PFSK-1 (cell line): ENCODE measurements at regions not wholly inside any gene's neighbourhood (a gene's known extent, or its start where the extent isn't known, plus 50 kb on each side); places are given as distances from the start of the nearest gene placed in this dataset.

Source experiments
- POLR2AphosphoS5 ChIP-seq: IDR thresholded peaks from 2 replicates; pipeline ENCODE4 v1.6.1; 2012; ENCODE audit warnings: low read depth, mild to moderate bottlenecking, control low read depth, low read length, moderate library complexity
- TF ChIP-seq, protein P1 (sequence below), 2 experiments: IDR thresholded peaks; 2 replicates each; pipeline versions ENCODE4 v1.6.1 to v1.8.0; 2011 to 2012; ENCODE audit warnings: low read depth in 2 of 2, low read length in 2 of 2, control low read depth in 1 of 2, inconsistent platforms in 1 of 2, mild to moderate bottlenecking in 1 of 2, moderate library complexity in 1 of 2; ENCODE audit not compliant: insufficient read depth in 1 of 2

GRCh38 chr4:23207059-23207458, 514.3 kb downstream of the GBA3 start:
- no peak for TF ChIP-seq POLR2AphosphoS5
- TF ChIP-seq, protein P1, sequence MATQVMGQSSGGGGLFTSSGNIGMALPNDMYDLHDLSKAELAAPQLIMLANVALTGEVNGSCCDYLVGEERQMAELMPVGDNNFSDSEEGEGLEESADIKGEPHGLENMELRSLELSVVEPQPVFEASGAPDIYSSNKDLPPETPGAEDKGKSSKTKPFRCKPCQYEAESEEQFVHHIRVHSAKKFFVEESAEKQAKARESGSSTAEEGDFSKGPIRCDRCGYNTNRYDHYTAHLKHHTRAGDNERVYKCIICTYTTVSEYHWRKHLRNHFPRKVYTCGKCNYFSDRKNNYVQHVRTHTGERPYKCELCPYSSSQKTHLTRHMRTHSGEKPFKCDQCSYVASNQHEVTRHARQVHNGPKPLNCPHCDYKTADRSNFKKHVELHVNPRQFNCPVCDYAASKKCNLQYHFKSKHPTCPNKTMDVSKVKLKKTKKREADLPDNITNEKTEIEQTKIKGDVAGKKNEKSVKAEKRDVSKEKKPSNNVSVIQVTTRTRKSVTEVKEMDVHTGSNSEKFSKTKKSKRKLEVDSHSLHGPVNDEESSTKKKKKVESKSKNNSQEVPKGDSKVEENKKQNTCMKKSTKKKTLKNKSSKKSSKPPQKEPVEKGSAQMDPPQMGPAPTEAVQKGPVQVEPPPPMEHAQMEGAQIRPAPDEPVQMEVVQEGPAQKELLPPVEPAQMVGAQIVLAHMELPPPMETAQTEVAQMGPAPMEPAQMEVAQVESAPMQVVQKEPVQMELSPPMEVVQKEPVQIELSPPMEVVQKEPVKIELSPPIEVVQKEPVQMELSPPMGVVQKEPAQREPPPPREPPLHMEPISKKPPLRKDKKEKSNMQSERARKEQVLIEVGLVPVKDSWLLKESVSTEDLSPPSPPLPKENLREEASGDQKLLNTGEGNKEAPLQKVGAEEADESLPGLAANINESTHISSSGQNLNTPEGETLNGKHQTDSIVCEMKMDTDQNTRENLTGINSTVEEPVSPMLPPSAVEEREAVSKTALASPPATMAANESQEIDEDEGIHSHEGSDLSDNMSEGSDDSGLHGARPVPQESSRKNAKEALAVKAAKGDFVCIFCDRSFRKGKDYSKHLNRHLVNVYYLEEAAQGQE (IDR thresholded peaks at IDR 0.05; ENCODE audit: insufficient read depth in 1 of 2, low read depth in 2 of 2, low read length in 2 of 2), result no peak
